Kidney (tissue), 13 donors: ENCODE measurements at regions not wholly inside any gene's neighbourhood (a gene's known extent, or its start where the extent isn't known, plus 50 kb on each side); places are given as distances from the start of the nearest gene placed in this dataset.

ENCODE experiments used
- DNase-seq, 5 donors: peaks; one replicate each; pipeline ENCODE4 v3.0.0-alpha.2; 2013 to 2020
- FAIRE-seq: peaks from 2 replicates; lab custom pipeline; 2012; peaks lifted over from hg19 to GRCh38; lab: Jason Lieb, UNC
- H3K27ac ChIP-seq, 2 donors: one replicate each; pipeline ENCODE4 v1.7.0; 2013; ENCODE audit warnings: low read depth in 2 of 2, low read length in 2 of 2, inconsistent platforms in 1 of 2
- H3K27me3 ChIP-seq: one replicate; pipeline ENCODE4 v1.7.1; 2013; ENCODE audit warnings: low read length, inconsistent platforms; ENCODE audit not compliant: control insufficient read depth, insufficient read depth
- H3K36me3 ChIP-seq, 3 donors: one replicate each; pipeline versions ENCODE4 v1.7.0 to v1.7.1; 2013; ENCODE audit warnings: low read length in 3 of 3, control low read depth in 1 of 3, inconsistent platforms in 1 of 3; ENCODE audit not compliant: insufficient read depth in 3 of 3, control insufficient read depth in 2 of 3
- H3K4me1 ChIP-seq, 3 donors: one replicate each; pipeline versions ENCODE4 v1.7.0 to v1.7.1; 2013; ENCODE audit warnings: low read length in 3 of 3, inconsistent platforms in 1 of 3, low read depth in 1 of 3; ENCODE audit not compliant: control insufficient read depth in 2 of 3, insufficient read depth in 2 of 3
- H3K4me3 ChIP-seq, 3 donors: one replicate each; pipeline versions ENCODE4 v1.7.0 to v1.8.1; 2013; ENCODE audit warnings: low read length in 3 of 3, control low read depth in 1 of 3, inconsistent platforms in 1 of 3
- H3K9ac ChIP-seq, 3 donors: one replicate each; pipeline versions ENCODE4 v1.7.0 to v1.7.1; 2013; ENCODE audit warnings: low read length in 3 of 3, control low read depth in 1 of 3, inconsistent platforms in 1 of 3
- H3K9me3 ChIP-seq, 3 donors: one replicate each; pipeline versions ENCODE4 v1.7.0 to v1.7.1; 2013; ENCODE audit warnings: low read length in 3 of 3, control low read depth in 1 of 3, inconsistent platforms in 1 of 3; ENCODE audit not compliant: control insufficient read depth in 2 of 3, insufficient read depth in 1 of 3
- intact Hi-C: fragments of 100-400 bp; cut with DNase I; formaldehyde crosslinking; loops from one replicate; pipeline ENCODE4 v1.11.1; 2022
- TF ChIP-seq, protein P1 (sequence below): IDR thresholded peaks from 3 replicates; pipeline ENCODE4 v1.5.1; 2012; ENCODE audit warnings: mild to moderate bottlenecking, moderate library complexity, borderline replicate concordance; ENCODE audit not compliant: insufficient read depth; ENCODE audit errors: extremely low read depth
- donor health status: control.
- donor health status: control.
- donor health status: control.
- donor health status: control.
- donor health status: control.
- donor health status: DM: yes; HTN: yes; CAD: no.
- donor health status: Normal renal cell carcinoma (clear cell type).

DNA sequence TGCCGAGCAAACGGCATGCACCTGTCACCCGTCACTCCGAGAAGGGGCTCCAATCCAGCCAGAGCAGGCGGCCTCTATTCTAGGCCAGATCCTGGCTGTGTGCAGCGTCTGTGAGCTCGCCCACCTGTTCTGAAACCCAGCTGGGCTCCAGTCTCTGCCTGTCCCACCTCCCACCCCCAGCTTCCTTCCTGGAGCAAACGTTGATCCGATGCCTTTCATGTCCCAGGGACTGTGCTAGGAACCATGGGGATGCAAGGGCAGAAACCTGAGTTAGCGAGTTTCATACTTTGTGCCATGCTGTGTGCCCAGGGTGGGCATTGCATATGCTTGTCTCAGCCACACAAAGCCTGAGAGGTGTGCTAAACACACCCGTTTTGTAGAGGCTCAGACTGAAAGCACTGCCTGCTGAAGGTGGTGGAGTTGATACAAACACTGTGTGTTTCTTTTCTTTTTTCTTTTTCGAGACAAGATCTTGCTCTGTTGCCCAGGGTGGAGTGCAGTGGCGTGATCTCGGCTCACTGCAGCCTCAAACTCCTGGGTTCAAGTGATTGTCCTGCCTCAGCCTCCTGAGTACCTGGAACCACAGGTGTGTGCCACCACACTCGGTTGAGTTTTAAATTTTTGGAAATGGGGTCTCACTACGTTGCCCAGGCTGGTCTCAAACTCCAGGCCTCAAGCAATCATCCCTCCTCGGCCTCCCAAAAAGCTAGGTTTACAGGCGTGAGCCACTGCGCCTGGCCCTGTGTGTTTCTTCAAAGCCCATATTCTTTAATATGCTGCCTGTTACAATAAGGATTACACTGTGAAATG lies 84.1 kb upstream of the MED13L start:
- no peaks in the 10 kb centered on the region for H3K9me3 ChIP-seq
- intact Hi-C loops, result no loop called here
- H3K9ac ChIP-seq, result no peak overlapping the region
- TF ChIP-seq, protein P1, sequence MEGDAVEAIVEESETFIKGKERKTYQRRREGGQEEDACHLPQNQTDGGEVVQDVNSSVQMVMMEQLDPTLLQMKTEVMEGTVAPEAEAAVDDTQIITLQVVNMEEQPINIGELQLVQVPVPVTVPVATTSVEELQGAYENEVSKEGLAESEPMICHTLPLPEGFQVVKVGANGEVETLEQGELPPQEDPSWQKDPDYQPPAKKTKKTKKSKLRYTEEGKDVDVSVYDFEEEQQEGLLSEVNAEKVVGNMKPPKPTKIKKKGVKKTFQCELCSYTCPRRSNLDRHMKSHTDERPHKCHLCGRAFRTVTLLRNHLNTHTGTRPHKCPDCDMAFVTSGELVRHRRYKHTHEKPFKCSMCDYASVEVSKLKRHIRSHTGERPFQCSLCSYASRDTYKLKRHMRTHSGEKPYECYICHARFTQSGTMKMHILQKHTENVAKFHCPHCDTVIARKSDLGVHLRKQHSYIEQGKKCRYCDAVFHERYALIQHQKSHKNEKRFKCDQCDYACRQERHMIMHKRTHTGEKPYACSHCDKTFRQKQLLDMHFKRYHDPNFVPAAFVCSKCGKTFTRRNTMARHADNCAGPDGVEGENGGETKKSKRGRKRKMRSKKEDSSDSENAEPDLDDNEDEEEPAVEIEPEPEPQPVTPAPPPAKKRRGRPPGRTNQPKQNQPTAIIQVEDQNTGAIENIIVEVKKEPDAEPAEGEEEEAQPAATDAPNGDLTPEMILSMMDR, result no peak
- H3K27me3 ChIP-seq, result no peaks in the 10 kb centered on the region
- no peaks in the 10 kb centered on the region for H3K36me3 ChIP-seq
- FAIRE-seq (no peak), DNase-seq (no peak)
- H3K4me3 ChIP-seq, result no peak overlapping the region
- no peak overlapping the region for H3K27ac ChIP-seq
- peaks cover 2 to 18% (median 14%) of the 10 kb centered on the region in 3 donors for H3K4me1 ChIP-seq

- no peak for FAIRE-seq
- intact Hi-C loops, result no loop called here
- Histone ChIP-seq H3K36me3 (no peaks in the 10 kb centered on the region), H3K4me3 (no peak overlapping the region), H3K4me1 (peaks cover 0 to 9% (median 8%) of the 10 kb centered on the region in 3 donors), H3K9ac (no peak overlapping the region), H3K27ac (no peak overlapping the region), H3K27me3 (no peaks in the 10 kb centered on the region), H3K9me3 (no peaks in the 10 kb centered on the region)
- TF ChIP-seq, protein P1, result no peak
- no peak for DNase-seq
Observed at GRCh38 chr12:116365114-116365513, 87.6 kb upstream of the MED13L start.

DNA sequence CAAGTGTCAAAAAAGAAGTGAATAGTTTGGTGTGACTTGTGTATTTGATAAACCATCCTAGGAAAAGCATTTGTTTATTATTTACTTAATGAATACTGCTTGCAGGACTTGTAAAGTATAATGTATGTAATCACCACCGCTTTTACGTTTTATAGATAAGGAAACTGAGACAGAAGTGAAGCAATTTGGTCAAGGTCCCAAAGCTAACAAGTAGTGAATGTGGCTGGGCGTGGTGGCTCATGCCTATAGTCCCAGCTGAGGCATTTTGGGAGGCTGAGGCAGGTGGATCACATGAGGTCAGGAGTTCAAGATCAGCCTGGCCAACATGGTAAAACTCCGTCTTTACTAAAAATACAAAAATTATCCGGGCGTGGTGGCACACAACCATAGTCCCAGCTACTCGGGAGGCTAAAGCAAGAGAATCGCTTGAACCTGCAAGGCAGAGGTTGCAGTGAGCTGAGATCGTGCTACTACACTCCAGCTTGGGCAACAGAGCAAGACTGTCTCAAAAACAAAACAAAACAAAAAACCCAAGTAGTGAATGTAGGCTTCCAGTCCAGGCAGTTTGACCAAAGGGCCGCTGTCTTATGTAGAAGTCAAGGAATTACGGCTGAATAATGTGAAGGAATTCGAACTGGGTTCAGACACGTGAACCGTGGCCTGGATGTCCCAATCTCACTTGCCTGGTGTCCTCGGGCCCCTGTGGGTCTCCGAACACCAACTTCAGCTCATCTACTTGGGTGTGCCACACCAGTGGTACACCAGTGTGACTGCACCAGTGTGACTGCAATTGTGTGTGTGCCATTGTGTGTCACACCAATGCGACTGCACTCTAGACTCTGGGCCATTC lies 88.3 kb upstream of the MED13L start:
- no peaks in the 10 kb centered on the region for H3K9me3 ChIP-seq
- peak overlapping the region; percentile 57 to 63 for H3K27ac ChIP-seq
- no peaks in the 10 kb centered on the region for H3K36me3 ChIP-seq
- peak overlapping the region in 1 of 3 donors; percentile 46 for H3K9ac ChIP-seq
- no peak overlapping the region for H3K4me3 ChIP-seq
- TF ChIP-seq, protein P1, result no peak
- intact Hi-C loops, result no loop called here
- DNase-seq, result peak in 2 of 5 donors; percentile 28 to 41
- H3K27me3 ChIP-seq, result no peaks in the 10 kb centered on the region
- H3K4me1 ChIP-seq, result peaks cover 0 to 12% (median 9%) of the 10 kb centered on the region in 3 donors
- FAIRE-seq, result no peak
